ENCODE measurements at regions not wholly inside any gene's neighbourhood (a gene's known extent, or its start where the extent isn't known, plus 50 kb on each side); places are given as distances from the start of the nearest gene placed in this dataset.

DNA sequence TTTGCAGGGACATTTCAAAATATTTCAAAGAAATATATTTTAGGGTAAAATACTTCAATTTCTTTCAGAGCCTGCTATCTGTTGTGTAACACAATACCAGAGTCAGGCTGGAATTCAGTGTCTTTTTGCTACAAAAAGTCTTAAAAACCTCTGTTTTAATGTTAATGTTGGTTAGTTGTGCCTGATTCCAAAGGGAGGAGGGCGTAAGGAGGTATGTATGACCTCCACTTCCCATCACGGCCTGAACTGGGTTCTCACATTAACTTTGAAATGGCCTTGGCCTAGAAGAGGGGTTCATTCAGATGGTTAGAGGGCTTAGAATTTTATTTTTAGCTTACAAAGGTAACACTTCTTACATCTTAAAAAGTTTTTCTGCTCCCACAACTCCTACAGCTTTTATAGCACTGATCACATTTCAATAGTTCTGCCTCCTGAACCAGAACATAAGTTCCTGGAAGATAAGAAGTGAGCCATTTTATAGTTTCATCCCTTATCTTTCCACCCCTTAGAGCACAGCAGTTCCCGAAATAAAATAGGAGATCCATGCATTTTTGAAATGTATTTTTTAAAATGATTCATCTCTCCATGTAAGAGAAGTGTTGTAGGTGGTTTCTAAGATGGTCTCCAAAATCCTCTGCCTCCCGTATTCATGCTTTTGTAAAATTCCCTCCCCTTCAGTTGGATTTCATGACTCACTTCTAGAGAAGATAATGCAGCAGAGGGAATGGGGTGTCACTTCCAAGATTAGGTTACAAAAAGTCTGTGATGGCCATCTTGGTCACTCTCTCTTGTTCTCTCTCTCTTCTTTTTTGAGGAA is 543.1 kb upstream of the NECTIN3 start:
- TF ChIP-seq GABPA (IDR thresholded peaks at IDR 0.05; ENCODE audit: low read depth) = no peak
- TF ChIP-seq, protein P1, sequence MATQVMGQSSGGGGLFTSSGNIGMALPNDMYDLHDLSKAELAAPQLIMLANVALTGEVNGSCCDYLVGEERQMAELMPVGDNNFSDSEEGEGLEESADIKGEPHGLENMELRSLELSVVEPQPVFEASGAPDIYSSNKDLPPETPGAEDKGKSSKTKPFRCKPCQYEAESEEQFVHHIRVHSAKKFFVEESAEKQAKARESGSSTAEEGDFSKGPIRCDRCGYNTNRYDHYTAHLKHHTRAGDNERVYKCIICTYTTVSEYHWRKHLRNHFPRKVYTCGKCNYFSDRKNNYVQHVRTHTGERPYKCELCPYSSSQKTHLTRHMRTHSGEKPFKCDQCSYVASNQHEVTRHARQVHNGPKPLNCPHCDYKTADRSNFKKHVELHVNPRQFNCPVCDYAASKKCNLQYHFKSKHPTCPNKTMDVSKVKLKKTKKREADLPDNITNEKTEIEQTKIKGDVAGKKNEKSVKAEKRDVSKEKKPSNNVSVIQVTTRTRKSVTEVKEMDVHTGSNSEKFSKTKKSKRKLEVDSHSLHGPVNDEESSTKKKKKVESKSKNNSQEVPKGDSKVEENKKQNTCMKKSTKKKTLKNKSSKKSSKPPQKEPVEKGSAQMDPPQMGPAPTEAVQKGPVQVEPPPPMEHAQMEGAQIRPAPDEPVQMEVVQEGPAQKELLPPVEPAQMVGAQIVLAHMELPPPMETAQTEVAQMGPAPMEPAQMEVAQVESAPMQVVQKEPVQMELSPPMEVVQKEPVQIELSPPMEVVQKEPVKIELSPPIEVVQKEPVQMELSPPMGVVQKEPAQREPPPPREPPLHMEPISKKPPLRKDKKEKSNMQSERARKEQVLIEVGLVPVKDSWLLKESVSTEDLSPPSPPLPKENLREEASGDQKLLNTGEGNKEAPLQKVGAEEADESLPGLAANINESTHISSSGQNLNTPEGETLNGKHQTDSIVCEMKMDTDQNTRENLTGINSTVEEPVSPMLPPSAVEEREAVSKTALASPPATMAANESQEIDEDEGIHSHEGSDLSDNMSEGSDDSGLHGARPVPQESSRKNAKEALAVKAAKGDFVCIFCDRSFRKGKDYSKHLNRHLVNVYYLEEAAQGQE (IDR thresholded peaks at IDR 0.05; ENCODE audit: insufficient replicate concordance, low read depth) = no peak
- TF ChIP-seq SPI1 (IDR thresholded peaks at IDR 0.05; ENCODE audit: borderline replicate concordance, low read depth) = no peak
- TF ChIP-seq, protein P2, sequence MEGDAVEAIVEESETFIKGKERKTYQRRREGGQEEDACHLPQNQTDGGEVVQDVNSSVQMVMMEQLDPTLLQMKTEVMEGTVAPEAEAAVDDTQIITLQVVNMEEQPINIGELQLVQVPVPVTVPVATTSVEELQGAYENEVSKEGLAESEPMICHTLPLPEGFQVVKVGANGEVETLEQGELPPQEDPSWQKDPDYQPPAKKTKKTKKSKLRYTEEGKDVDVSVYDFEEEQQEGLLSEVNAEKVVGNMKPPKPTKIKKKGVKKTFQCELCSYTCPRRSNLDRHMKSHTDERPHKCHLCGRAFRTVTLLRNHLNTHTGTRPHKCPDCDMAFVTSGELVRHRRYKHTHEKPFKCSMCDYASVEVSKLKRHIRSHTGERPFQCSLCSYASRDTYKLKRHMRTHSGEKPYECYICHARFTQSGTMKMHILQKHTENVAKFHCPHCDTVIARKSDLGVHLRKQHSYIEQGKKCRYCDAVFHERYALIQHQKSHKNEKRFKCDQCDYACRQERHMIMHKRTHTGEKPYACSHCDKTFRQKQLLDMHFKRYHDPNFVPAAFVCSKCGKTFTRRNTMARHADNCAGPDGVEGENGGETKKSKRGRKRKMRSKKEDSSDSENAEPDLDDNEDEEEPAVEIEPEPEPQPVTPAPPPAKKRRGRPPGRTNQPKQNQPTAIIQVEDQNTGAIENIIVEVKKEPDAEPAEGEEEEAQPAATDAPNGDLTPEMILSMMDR (IDR thresholded peaks at IDR 0.05; ENCODE audit: insufficient read depth, low read length) = no peak
- TF ChIP-seq POLR2AphosphoS5 (IDR thresholded peaks at IDR 0.05; ENCODE audit: low read depth) = no peak
- Histone ChIP-seq H3K27ac (replicated peaks) (no peak overlapping the region), H3K4me3 (replicated peaks; ENCODE audit: insufficient read depth, low read length) (no peak overlapping the region), H3K27me3 (ENCODE audit: insufficient read depth, poor library complexity, severe bottlenecking) (no peaks in the 10 kb centered on the region)
- DNase-seq (ENCODE audit: low read depth in 1 of 2, low spot score in 1 of 2) = no peak

- no peak for DNase-seq (ENCODE audit: low read depth in 1 of 2, low spot score in 1 of 2)
- TF ChIP-seq SPI1 (IDR thresholded peaks at IDR 0.05; ENCODE audit: borderline replicate concordance, low read depth) (no peak), GABPA (IDR thresholded peaks at IDR 0.05; ENCODE audit: low read depth) (no peak), POLR2AphosphoS5 (IDR thresholded peaks at IDR 0.05; ENCODE audit: low read depth) (no peak)
- TF ChIP-seq, protein P1 (IDR thresholded peaks at IDR 0.05; ENCODE audit: insufficient replicate concordance, low read depth) = no peak
- TF ChIP-seq, protein P2 (IDR thresholded peaks at IDR 0.05; ENCODE audit: insufficient read depth, low read length) = no peak
Measured at GRCh38 chr3:110530902-110531301, 540.7 kb upstream of the NECTIN3 start.

GRCh38 chr3:110533089-110533488 is 538.5 kb upstream of the NECTIN3 start:
- Histone ChIP-seq H3K27me3 (ENCODE audit: insufficient read depth, poor library complexity, severe bottlenecking) (no peaks in the 10 kb centered on the region), H3K27ac (replicated peaks) (no peak overlapping the region), H3K4me3 (replicated peaks; ENCODE audit: insufficient read depth, low read length) (no peak overlapping the region)
- TF ChIP-seq GABPA (IDR thresholded peaks at IDR 0.05; ENCODE audit: low read depth) = no peak
- no peak for TF ChIP-seq POLR2AphosphoS5 (IDR thresholded peaks at IDR 0.05; ENCODE audit: low read depth)
- TF ChIP-seq, protein P1 (IDR thresholded peaks at IDR 0.05; ENCODE audit: insufficient replicate concordance, low read depth) = no peak
- TF ChIP-seq SPI1 (IDR thresholded peaks at IDR 0.05; ENCODE audit: borderline replicate concordance, low read depth) = no peak
- TF ChIP-seq, protein P2 (IDR thresholded peaks at IDR 0.05; ENCODE audit: insufficient read depth, low read length) = no peak
- no peak for DNase-seq (ENCODE audit: low read depth in 1 of 2, low spot score in 1 of 2)

More at GRCh38 chr3:110530902-110531301, 540.7 kb upstream of the NECTIN3 start:
- H3K27me3 ChIP-seq (ENCODE audit: insufficient read depth, poor library complexity, severe bottlenecking) = no peaks in the 10 kb centered on the region
- no peak overlapping the region for H3K27ac ChIP-seq (replicated peaks)
- no peak overlapping the region for H3K4me3 ChIP-seq (replicated peaks; ENCODE audit: insufficient read depth, low read length)
